HG02763 (cell line): ENCODE measurements at regions not wholly inside any gene's neighbourhood (a gene's known extent, or its start where the extent isn't known, plus 50 kb on each side); places are given as distances from the start of the nearest gene placed in this dataset.
A peak's percentile ranks its signal among the peaks of the same experiment; 100 is the strongest.

Source experiments
- ATAC-seq: cut with Tn5 transposase; IDR thresholded peaks from one replicate; pipeline ENCODE4 v1.9.1; 2021; ENCODE audit warnings: mild to moderate bottlenecking, moderate library complexity; ENCODE audit not compliant: unreplicated experiment

DNA sequence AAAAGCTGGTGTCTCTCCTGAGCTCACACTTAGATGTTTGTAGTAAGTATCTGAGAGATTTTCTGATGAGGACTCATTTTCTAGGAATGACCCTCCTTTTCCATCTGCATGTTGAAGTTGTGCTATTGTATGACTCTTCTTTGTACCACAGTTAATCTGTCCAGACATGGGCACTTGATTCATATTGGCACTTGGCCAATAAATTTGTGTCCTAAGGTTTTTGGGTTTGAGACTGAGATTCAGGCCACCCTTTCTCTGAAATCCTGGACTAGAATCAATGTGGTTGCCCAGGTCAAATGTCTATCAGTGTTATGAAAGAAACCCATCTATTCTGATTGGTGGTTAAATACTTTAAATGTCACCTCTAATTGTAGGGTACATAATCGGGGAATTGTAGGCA, 869.0 kb downstream of the SH3BGRL start:
- no peak for ATAC-seq

DNA sequence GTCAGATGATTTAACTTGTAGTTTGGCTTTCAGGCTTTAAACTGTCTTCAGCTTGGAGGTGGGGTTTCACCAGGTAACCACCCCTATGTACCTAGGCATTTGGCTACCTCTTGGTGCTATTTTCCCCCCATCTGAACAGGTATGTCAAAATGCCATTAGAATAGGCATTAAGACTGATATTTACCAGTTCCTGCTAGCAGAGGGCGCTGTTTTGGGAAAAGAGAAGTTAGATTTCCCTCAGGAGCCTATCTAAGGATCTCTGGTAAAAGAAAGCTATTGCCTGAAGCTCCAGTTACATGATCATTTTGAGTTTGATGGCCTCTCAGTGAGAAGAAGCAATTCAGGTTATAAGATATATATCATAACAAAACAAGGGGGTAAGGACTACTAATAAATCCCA, 879.1 kb downstream of the SH3BGRL start:
- no peak for ATAC-seq

DNA sequence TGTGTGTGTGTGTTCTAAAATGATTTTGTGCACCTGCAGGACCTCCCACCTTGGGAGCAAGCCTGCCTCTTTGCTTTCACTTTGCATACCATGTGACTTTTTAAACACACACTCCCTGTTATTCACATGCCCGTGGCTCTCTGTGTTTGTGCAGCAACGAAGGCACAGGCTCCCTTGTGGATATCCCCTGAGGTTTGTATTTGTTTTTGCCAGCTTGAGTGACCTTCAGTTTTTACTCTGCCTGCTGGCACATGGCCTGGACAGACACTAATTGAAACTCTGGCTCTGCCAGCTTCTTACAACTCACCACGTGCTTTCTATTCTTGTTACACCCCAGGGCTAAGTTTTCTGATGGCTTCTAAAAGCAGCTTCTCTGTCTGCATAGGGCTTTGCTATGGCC, 885.8 kb downstream of the SH3BGRL start:
- ATAC-seq, result no peak

DNA sequence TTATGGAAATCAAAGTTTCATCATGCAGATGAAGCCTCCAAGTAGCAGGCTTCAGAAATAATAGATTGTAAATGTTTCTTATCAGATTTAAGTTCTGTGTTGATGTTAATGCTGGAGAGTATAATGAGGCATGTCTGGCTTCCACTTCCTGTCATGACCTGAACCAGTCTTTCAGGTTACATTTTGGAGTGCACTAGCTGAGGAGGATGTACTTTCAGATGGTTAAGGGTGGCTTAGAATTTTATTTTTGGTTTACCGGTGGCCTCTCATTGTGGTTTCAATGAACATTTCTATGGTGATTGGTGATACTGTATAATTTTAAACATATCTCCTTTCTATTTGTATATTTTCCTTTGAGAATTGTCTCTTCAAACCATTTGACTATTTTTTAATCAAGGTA, 890.4 kb downstream of the SH3BGRL start:
- no peak for ATAC-seq

DNA sequence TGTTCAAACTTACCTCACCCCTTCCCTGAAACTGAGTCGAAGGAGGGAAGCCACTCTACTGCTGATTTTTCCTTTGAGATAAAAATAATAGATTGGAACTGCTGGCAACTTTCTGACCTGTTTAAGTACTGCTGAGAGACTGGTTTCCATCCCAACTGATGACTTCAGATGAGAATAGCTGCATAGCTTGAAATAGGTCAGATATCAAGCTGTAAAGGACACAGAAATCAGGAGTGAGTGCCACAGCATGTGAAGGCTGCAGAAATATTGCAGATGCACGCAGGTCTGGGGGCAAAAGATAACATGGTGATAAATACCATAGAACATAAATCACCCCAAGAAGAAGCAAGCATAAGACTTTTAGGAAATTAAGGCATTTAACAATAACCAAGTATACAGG, 923.2 kb downstream of the SH3BGRL start:
- ATAC-seq, result no peak

DNA sequence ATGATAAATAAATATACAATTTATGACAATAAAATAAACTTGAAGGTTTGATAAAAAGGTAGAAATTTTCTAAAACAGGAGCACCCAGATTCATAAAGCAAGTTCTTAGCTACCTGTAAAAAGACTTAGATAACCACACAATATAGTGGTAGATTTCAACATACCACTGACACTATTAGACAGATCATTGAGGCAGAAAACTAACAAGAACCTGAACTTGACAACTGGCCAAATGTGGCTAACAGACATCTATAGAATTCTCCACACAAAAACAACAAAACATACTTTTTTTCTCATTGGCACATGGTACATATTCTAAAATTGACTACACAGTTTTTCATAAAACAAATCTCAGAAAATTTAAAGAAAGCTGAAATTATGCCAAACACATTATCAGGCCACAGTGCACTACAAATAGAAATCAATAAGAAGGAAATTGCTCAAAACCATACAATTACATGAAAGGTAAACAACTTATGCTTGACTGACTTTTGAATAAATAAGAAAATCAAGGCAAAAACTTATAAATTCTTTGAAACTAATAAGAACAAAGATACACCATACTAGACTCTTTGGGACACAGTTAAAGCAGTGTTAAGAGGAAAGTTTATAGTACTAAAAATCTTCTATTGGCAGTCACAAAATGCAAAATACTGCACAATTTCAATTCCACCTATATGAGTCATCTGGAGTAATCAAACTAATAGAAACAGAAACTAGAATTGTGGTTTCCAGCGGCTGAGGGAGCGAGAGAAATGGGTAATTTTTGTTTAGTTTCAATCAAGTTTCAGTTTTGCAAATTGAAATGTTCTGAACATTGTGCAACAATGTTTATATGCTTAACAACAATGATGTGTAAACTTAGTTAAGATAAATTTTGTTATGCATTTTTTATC, 925.6 kb downstream of the SH3BGRL start:
- peak; percentile 89 for ATAC-seq

DNA sequence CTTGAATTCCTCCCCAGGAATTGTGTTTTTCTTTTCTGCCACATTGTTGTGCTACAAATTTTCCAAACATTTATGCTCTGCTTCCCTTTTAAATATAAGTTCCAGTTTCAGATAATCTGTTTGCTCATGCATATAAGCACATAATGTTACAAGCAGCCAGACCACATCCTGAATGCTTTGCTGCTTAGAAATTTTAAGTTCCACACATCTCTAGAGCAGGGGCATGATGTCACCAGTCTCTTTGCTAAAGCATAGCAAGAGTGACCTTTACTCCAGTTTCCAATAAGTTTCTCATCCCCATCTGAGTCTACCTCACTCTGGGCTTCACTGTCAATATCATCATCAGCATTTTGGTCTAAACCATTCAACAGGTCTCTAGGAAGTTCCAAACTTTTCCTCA, 932.5 kb downstream of the SH3BGRL start:
- ATAC-seq, result no peak

DNA sequence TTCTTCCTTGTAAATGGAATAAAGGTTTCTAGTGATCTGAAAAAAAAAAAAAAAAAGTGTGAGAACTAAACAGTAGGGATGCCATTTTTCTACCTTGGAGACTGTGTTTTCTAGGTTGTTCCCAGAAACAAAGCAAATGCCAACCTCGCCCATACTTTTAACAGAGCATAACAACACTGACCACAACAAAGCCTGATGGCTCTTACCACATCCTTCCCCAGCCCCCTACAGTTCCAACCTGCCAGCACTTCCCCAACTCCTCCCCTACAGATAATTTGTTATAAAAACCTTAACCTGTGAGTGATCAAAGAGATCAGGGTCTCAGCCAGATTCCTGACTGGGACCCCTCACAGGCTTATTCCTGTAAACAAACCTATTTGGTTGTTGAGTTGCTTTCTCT, 940.0 kb downstream of the SH3BGRL start:
- ATAC-seq, result no peak

DNA sequence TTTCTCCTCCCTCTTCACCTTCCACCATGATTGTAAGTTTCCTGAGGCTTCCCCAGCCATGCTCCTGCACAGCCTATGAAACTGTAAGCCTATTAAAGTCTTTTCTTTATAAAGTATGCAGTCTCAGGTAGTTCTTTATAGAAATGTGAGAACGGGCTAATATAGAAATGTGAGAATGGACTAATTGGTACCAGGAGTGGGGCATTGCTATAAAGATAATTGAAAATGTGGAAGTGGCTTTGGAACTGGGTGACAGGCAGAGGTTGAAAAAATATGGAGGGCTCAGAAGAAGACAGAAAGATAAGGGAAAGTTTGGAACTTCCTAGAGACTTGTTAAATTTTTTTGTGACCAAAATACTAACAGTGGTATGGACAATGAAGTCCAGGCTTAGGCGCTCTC, 959.3 kb downstream of the SH3BGRL start:
- ATAC-seq, result no peak

DNA sequence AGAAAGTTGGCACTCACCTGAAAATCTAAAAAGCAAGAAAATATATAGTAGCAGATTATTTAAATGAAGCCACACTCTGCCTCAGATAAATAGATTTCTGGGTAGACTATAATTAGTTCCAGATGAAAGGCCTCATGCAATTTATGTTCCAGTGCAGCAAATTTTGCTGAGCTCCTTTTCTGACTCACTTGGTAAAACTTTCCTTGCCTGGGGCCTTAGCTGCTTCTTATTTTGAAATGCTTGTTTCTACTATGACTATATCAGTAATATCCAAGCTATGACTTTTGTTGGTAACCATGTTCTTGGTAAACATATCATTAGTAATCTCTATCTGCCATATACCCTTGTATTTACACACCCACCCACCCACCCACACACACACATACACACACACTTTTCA, 961.8 kb downstream of the SH3BGRL start:
- no peak for ATAC-seq

DNA sequence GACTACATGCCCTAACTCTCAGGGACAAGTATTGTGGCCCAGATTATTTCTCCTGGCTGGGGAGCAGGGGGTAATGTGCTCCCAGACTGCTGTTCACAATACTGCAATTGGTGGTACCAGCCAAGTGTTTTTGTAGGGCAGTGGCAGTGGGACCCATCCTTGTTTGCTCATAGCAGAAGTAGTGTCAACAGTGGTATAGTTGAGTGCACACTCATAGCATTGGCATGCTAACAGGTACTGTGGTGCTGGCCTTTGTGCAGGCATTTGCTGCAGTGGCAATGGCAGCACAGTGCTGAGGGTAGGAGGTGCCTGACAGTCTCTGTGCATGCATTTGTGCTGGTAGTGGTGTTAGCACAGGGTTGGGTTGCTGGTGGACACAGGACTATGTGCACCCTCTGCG, 995.0 kb downstream of the SH3BGRL start:
- no peak for ATAC-seq

DNA sequence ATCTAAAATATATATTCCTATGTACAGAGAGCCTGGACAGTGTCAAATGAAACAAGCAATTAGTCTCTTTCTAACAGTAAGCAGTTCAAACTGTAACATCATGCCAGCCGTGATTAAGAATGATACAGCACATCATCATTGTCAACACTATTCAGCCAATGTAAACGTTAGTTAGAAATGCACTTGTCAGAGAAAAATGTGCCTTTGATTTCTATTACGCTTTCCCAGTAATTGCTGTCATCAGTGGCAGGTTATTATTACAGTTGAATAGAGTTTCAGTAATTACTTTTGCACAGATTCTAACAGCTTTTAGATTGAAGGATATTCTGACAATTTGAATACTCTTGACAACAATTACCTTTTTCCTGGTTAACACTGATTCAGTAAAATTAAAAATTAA, 1007.1 kb downstream of the SH3BGRL start:
- ATAC-seq, result no peak

DNA sequence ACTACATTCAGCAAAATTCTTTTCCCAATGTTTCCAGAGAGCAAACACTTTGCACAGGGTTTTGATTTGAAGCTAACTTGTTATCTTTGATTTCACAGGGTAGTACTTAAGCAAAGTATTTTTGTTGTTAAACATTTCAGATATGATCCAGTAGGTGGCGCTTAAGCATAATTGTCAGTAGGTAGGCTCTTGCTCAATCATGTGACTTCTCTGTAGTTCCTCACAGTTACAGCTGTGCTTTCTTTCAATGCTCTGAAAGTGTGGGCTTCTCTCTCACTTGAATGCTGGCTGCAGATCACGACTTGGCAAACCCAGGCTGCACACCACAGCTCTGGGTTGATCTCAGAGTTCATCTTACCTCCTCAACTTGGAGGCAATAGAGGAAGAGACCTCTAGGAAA, 1016.5 kb downstream of the SH3BGRL start:
- ATAC-seq, result peak; percentile 94

DNA sequence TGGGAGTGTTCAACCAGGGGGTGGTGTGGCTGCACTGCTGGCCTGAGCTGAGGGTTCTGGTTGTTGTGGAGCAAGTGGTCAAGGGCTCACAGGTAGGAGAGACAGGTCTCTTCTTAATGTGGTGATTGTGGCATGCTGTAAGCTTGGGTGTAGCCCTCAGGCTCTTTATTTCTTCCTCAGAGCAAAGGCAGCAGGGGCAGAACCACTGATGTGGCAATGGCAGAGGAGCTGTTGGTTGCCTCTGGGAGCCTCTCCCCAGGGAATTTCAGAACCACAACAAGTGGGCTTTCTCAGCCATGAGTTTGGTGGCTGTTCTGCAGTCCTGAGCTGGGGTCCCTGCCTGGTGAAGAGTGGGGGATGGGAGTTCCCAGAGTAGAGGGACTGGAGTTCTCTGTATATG, 1017.2 kb downstream of the SH3BGRL start:
- ATAC-seq, result no peak

DNA sequence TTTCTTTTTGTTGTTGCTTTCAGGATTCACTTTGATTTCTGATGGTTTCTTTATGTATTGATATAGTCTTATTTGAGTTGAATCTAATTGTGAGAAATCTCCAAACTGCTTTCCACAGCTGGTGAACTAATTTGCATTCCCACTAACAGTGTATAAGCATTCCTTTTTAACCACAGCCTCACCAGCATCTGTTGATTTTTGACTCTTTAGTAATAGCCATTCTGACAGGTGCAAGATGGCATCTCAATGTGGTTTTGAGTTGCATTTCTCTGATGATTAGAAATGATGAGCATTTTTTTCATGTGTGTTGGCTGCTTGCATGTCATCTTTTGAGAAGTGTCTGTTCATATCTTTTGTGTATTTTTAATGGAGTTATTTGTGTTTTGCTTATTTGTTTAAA, 1023.1 kb downstream of the SH3BGRL start:
- ATAC-seq, result no peak

DNA sequence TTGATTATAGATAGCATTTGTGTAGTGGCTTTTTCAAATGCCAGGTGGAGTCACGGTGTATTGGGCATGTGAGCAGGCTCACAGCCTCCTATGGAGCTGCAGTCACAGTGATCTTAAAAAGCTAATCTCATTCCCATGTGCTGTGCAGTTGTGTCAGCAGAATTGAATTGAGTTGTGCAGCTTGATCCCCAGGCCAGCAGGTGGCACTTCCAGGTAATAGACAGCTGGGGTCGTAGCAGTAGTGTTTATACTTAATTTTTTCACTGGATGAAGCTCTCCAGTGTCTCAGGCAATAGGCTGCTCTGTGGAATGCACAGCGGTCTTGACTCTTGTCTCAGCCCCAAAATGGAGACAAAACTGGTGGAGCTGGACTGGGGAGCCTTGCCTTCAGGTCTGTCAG, 1028.1 kb downstream of the SH3BGRL start:
- ATAC-seq, result no peak

DNA sequence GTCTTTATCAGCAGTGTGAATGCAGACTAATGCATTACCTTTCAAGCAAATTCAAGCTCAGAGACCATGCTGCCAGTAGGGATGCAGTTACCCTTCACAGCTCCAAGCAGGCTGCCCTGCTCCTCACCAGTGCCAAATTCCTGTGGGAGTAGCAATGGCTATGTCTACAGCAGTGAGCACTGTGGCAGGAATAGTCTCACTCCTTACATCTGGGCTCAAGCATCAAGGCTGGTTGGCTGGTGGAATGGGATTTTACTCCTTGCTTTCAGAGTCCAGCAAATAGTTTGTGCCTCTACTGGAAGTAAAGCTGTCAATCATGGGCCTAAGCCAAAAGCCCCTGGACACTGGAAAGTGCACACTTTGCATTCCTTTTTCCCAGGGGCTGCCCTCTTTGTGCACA, 1030.8 kb downstream of the SH3BGRL start:
- ATAC-seq, result no peak

DNA sequence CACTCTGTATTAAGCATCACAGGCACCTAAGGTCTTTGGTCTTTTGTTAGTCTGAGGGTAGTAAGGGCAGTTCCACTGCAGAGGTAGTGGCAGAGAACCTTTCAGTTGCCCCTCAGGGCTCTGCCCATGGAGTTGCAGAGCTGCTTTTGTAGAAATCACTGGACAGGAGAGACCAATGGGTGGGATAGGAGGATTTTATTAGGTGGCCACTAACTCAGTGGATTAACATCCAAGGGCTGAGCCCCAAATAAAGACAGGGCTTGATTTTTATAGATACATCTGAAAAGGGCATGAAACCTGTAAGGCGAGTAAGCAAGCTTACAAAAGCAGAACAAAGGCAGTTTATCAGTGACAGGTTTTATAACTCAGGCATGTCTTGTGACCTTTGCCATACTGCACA, 1035.4 kb downstream of the SH3BGRL start:
- no peak for ATAC-seq
